Colon (tissue), 2 donors: ENCODE measurements at regions not wholly inside any gene's neighbourhood (a gene's known extent, or its start where the extent isn't known, plus 50 kb on each side); places are given as distances from the start of the nearest gene placed in this dataset.

Experiments
- FAIRE-seq: peaks from 2 replicates; lab custom pipeline; 2012; peaks lifted over from hg19 to GRCh38; lab: Jason Lieb, UNC
- donor health status: control.
- donor health status: control.

DNA sequence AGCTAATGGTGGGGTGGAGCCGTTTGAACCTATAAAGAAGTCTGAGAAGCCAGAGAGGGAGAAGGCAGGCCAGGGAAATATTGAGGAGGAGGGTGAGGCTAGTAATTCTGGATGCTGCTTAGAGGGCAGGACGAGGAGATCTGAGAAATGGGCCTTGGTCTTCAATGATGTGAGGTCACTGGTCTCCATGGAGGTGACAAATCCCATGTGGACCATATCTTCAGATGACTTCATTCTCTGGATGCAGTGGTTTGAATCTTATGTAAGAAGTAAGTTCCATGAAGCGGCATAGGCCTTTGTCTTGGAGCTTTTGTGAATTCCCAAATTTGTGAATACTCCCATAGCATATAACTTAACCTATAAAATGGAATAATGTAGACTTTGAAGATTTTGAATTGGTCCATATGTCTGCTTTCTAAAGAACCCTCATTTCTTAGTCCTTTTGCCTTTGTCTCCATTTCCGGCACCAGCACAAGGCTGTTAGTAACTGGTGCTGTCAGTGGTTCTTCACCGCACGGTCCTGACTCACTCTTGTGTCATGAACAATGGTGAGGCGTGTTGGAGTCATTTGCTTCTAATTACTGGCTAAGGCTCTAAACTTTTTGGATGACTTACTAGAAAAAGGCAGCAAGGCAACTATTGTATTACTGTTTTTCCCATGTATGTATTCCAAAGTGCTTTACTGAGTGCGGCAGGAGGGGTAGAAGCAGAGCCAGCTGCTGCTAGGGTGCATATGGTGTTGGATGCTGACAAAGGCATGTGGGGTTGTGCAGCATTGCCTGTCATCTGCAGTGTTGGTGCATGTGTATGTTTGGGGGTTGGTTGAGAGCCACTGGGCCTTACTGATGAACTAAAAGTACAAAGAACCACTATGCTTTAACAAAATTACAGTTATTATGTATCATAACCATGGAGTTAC, 279.3 kb upstream of the C2CD4B start:
- no peak for FAIRE-seq

- no peak for FAIRE-seq
Observed at GRCh38 chr15:62445244-62445643, 280.2 kb upstream of the C2CD4B start.

- FAIRE-seq = no peak
Observed at GRCh38 chr15:62446984-62447383, 281.9 kb upstream of the C2CD4B start.

DNA sequence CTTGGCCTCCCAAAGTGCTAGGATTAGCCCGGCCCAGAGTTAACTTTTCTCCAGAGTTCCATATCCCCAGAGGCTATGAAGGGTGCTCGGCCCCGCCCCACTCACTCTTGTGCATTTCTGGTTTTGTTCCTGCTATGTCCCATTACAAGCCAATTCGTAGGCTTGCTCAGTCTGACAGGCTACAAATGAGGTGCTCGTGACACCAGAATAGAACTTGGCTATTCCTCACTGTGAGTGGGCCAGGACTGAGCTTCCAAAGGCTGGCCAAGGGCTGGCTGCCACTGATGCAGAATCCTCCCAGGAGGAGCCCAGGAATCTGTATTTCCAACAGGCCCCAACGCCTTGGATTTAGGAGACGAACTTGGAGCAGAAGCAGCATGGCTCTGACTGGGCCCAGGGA, 282.7 kb upstream of the C2CD4B start:
- no peak for FAIRE-seq

DNA sequence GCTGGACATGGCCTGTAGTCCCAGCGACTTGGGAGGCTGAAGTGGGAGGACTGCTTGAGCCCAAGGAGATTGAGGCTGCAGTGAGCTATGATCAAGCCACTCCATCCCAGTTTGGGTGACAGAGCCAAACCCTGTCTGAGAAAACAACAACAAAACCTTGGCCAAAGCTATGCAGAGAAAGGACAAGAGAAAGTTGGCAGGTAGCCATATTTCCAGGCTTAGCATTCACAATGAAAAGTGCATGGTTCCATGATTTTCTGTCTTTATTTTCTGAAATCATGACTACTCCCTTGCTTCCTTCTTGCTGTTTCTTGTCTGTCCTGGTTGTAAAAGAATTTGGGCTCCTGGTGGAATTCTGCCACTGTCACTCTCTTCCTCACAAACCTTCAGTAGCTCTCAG, 284.6 kb upstream of the C2CD4B start:
- FAIRE-seq = no peak

DNA sequence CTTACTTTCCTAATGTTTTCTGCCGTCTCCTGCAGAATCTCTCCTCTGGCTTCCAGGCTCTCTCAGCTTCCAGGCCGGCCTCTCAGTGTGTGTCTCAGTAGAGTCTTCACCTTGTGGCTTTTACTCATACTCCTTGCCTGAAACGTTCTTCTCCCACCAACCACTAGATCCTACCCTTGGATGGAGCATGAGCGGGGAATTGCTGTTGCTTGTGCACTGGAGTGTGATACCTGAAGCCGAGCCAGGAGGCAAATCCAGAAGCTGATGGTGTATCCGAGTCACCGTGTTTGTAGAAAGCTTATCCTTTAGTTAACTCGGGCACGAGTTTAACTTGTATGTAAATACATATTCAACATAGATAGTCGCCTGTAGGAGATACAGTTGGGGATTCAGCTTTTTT, 285.0 kb upstream of the C2CD4B start:
- FAIRE-seq = no peak

DNA sequence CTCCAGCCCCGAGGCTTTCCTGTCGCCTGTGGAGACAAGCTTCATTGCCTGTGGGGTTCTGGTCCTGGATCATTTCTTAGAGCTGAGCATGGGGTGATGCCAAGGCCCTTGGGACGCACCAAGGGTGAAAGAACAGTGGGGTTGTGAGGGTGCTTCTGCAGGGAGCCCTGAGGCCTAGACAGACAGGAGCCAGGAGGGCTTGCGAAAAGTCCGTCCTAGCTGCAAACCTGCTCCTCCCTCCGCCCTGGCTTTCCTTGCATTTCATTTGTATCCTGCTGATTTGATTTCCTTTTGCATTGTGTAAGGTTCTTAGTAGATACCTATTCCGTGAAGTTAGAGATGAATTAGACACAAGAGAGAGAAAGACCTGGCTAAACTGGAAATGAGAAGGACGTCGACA, 286.9 kb upstream of the C2CD4B start:
- no peak for FAIRE-seq

- FAIRE-seq = no peak
Observed at GRCh38 chr15:62452667-62453066, 287.6 kb upstream of the C2CD4B start.

GRCh38 chr15:62453375-62453774, 288.3 kb upstream of the C2CD4B start:
- no peak for FAIRE-seq

- FAIRE-seq = no peak
Observed at GRCh38 chr15:62453981-62454380, 288.9 kb upstream of the C2CD4B start.

DNA sequence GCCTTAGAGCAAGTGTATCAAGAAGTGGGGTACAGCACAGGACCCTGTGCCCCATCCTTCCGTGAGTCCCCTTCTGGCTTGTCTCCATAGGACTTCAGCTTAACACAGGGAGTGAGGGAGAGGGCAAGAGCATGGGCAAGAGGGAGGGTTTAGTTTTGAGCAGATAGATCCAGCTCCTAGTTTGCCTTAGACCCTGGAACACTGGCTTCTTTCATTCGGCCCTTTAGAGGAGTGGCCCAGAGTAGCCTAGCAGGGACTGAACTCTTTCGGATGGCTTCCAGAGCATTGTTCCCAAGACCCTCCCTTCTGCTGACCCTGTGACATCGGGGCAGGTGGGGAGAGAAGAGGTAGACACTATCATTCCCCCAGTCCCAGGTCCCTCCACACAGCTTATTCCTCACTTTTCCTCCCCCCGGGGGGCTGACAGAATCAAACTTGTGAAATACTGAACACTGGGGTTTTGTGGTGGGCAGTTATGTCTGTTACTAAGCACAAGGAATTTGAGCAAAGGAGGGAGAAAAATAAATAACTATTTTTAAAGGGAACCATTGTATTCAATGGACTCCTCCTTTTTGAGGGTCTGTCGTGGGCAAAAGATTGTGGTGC, 289.6 kb upstream of the C2CD4B start:
- no peak for FAIRE-seq

DNA sequence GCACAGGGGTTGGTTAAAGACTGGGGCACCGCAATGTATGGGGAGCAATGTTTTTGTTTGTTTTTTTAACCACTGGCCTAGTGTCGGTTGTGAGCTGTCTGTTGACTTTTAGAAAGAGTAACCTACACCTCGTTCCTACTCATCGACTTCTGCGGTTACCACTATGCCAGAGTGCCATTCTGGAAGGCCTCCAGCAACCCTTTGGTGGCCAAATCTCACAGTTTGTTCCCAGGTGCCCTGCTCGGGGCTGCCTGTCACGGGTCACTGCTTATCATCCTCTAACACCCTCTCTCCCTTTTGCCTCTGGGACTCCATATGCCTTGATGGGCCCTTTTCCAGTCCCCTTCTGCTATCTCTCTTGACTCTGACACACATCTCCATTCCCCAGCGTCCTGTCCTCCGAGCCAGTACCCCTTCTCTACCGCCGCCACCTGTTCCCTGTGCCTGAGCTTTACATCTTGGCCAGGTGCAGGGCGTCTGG, 290.4 kb upstream of the C2CD4B start:
- FAIRE-seq = no peak

- no peak for FAIRE-seq
Observed at GRCh38 chr15:62456011-62456920, 291.2 kb upstream of the C2CD4B start.

- no peak for FAIRE-seq
Observed at GRCh38 chr15:62457100-62457499, 292.0 kb upstream of the C2CD4B start.

DNA sequence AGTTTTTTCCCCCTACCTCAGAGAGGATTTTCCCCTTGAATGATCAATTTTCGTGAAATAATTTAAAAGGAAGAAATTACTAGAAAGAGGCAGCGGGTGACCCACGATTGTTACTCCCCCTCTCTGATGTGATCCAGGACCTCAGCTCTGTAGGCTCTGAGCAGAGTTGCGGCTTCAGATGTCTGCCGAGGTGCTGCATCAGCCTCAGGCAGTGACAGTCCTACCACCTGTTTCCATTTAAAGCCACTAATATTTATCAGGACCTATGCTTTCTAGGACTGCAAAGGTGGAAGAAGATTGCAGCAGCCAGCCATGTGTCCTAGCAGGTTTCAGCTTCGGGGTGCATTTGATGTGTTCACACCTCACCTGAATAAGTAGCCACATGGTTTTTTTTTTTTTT, 294.8 kb upstream of the C2CD4B start:
- no peak for FAIRE-seq

DNA sequence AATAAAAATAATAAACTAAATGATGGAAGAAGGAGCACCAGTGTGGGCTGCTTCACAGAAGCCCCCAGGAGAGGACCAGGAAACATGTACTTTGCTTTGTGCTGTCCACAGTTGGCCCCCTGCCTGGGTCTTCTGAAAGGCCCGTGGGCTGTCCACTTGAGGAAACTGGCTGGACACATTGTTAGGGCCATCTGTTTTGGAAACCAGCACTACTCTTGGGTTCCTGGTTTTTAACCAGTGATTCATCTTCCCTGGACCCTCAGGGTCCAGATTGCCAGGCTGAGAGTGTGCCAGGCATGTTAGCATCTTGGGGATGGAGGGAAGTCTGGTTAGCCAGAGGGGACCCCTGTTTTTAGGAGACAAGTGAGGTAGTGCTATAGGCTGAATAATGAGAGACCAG, 297.2 kb upstream of the C2CD4B start:
- FAIRE-seq = no peak

DNA sequence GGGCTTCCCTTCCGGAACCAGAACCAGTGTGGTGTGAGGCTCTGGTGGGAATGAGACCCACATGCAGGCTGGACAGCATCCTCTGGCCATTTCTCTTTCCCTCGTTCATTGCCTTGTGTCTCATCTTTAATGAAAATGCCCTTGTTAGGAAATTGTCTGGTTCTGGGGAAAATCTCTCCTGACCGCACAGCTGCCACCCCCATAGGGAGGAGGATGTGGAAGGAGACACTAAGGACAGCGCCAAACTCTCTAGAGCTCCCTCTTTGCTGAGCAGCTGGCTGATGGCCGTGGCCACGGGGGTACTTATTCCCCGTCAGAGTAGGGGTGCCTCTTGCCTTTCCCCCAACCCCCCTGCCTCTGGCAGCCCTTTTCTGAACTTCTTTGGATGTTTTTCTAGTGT, 297.6 kb upstream of the C2CD4B start:
- no peak for FAIRE-seq

GRCh38 chr15:62464705-62465104, 299.6 kb upstream of the C2CD4B start:
- no peak for FAIRE-seq

DNA sequence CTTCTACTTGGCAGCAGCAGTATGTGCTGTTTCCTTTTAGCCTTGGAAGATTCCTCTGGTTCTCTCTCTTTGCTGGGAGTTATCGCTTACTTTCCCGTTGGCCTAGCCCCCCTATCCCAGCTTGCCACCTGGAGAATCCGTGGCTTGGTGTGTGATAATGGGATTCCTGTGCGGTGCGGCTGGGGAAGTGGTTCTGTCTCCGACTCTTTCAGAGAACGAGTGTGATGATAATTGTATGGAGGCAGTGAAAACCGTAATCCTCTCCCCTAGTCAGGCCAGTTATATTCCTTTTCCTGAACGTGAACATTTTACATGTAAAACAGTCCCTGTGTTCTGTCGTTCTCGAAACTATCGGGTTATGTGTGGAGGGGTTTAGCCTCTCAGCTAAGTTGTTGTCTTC, 300.1 kb upstream of the C2CD4B start:
- FAIRE-seq = no peak

- FAIRE-seq = no peak
Observed at GRCh38 chr15:62469478-62469873, 304.4 kb upstream of the C2CD4B start.

DNA sequence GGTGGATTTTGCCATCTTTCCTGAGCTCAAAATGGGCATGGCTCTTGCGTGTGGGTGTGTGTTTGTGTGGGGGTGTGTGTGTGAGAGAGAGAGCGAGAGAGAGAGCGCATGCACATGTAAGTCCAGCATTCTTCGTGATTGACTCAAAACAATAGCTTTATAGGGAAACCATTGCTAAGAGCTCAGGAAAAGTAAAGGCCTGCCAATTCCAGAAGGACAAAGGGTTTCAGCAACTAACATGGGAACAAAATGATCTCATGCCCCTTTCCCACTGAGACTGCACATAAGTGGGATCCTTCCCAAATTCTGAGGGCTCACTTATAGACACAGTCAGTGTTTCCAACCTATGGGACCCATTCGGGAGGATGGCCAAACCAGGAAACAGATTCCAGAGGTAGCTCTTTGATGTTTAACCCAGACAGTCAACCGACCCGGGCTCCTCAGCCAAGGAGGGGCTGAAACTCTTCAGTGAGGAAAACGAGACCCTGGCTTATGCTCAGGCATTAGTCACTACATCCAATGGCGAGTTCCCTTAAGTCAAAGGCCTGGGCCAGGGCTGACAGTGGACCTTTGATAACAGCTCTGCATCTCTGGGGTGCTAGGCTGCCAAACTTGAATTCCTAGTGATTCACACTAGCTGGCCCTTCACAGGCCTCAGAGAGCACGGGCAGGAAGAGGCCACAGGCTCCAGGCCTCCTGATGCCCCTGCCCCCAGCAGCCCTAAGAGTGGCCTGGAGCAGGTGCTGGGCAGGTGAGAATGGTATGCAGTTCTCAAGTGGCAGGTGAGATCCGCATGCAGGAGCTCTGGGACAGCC, 305.0 kb upstream of the C2CD4B start:
- FAIRE-seq = no peak
